H1 (cell line): ENCODE measurements at regions not wholly inside any gene's neighbourhood (a gene's known extent, or its start where the extent isn't known, plus 50 kb on each side); places are given as distances from the start of the nearest gene placed in this dataset.

ENCODE experiments used
- CTCF ChIA-PET: fragments of 300-600 bp; sonication (Branson Sonifier 250); formaldehyde crosslinking; loops from one replicate; lab custom pipeline; 2021; ENCODE audit not compliant: partially characterized antibody; lab: Charles Lee
- POLR2A ChIA-PET: fragments of 300-600 bp; sonication (Branson Sonifier 250); formaldehyde crosslinking; loops from one replicate; lab custom pipeline; 2021; ENCODE audit warnings: inconsistent platforms; ENCODE audit not compliant: partially characterized antibody; lab: Charles Lee
- DNase-seq, 2 experiments: peaks; one replicate each; pipeline versions ENCODE4 v3.0.0 to v3.0.0-alpha.2; 2010 to 2022; ENCODE audit warnings: low spot score in 2 of 2, low read depth in 1 of 2, mixed read lengths in 1 of 2
- FAIRE-seq: peaks from 2 replicates; lab custom pipeline; 2011; peaks lifted over from hg19 to GRCh38; lab: Jason Lieb, UNC
- H2AFZ ChIP-seq: 2 replicates; pipeline ENCODE4 v1.8.1; 2012; ENCODE audit warnings: low read length, inconsistent platforms
- H2AK5ac ChIP-seq: 2 replicates; pipeline ENCODE4 v1.6.1; 2013; ENCODE audit warnings: low read depth, low read length
- H2BK120ac ChIP-seq: replicated peaks from 2 replicates; pipeline ENCODE3; 2013; ENCODE audit warnings: low read depth, low read length, inconsistent platforms
- H2BK12ac ChIP-seq: 2 replicates; pipeline ENCODE4 v1.6.1; 2013; ENCODE audit warnings: low read depth, low read length
- H2BK15ac ChIP-seq: 2 replicates; pipeline ENCODE4 v1.6.1; 2013; ENCODE audit warnings: low read length
- H2BK20ac ChIP-seq: 2 replicates; pipeline ENCODE4 v1.6.1; 2013; ENCODE audit warnings: low read length
- H2BK5ac ChIP-seq: 2 replicates; pipeline ENCODE4 v1.6.1; 2013; ENCODE audit warnings: low read depth, low read length
- H3K14ac ChIP-seq: 2 replicates; pipeline ENCODE4 v1.6.1; 2013; ENCODE audit warnings: inconsistent platforms; ENCODE audit not compliant: insufficient read length
- H3K18ac ChIP-seq: 2 replicates; pipeline ENCODE4 v1.6.1; 2013; ENCODE audit warnings: low read length; ENCODE audit errors: extremely low read depth
- H3K23ac ChIP-seq: 2 replicates; pipeline ENCODE4 v1.6.1; 2013; ENCODE audit warnings: inconsistent platforms; ENCODE audit not compliant: insufficient read length
- H3K23me2 ChIP-seq: 2 replicates; pipeline ENCODE4 v1.6.1; 2013; ENCODE audit warnings: low read depth, low read length
- H3K27ac ChIP-seq: 2 replicates; pipeline ENCODE4 v1.6.1; 2011; ENCODE audit warnings: low read depth, low read length, inconsistent platforms
- H3K27me3 ChIP-seq, 4 experiments: replicated peaks in 1 of 4; 1 replicate in 1 of 4; 2 replicates in 3 of 4; pipeline versions ENCODE4 v1.6.1 to v1.8.1; 2011 to 2013; ENCODE audit warnings: low read length in 3 of 4, mild to moderate bottlenecking in 3 of 4, inconsistent platforms in 2 of 4, mixed read lengths in 2 of 4, moderate library complexity in 1 of 4; ENCODE audit not compliant: control insufficient read depth in 3 of 4, insufficient read depth in 3 of 4; ENCODE audit errors: extremely low read depth in 1 of 4
- H3K36me3 ChIP-seq, 4 experiments: 2 replicates each; pipeline versions ENCODE4 v1.6.1 to v1.8.1; 2011 to 2013; ENCODE audit warnings: mild to moderate bottlenecking in 4 of 4, low read length in 3 of 4, moderate library complexity in 2 of 4, control low read depth in 1 of 4, inconsistent platforms in 1 of 4; ENCODE audit not compliant: insufficient read depth in 4 of 4, control insufficient read depth in 2 of 4
- H3K4ac ChIP-seq: replicated peaks from 2 replicates; pipeline ENCODE3; 2013; ENCODE audit warnings: low read length, low read depth, mixed read lengths, inconsistent platforms; ENCODE audit not compliant: insufficient read length
- H3K4me1 ChIP-seq, 4 experiments: replicated peaks in 1 of 4; 1 replicate in 1 of 4; 2 replicates in 3 of 4; pipeline versions ENCODE4 v1.6.1 to v1.8.1; 2011 to 2013; ENCODE audit warnings: low read length in 3 of 4, inconsistent platforms in 2 of 4, mixed read lengths in 1 of 4; ENCODE audit not compliant: insufficient read depth in 4 of 4, control insufficient read depth in 3 of 4
- H3K4me2 ChIP-seq, 2 experiments: 2 replicates each; pipeline versions ENCODE4 v1.6.1 to v1.8.1; 2011 to 2013; ENCODE audit warnings: low read depth in 2 of 2, low read length in 2 of 2, control low read depth in 1 of 2, inconsistent platforms in 1 of 2, mild to moderate bottlenecking in 1 of 2; ENCODE audit not compliant: insufficient read depth in 1 of 2
- H3K4me3 ChIP-seq, 4 experiments: fragments of 200-600, 300-600 bp in 1 of 4; sonication (generic), shearing (Covaris generic), sonication (Bioruptor Twin) in 1 of 4; 2 replicates each; pipeline versions ENCODE4 v1.5.1 to v1.8.1; 2011 to 2016; ENCODE audit warnings: low read length in 4 of 4, low read depth in 3 of 4, control low read depth in 2 of 4, inconsistent platforms in 2 of 4, mild to moderate bottlenecking in 2 of 4, mixed read lengths in 1 of 4, moderate library complexity in 1 of 4; ENCODE audit not compliant: insufficient read depth in 2 of 4; ENCODE audit errors: extremely low read depth in 1 of 4
- H3K56ac ChIP-seq: replicated peaks from 2 replicates; pipeline ENCODE3; 2013; ENCODE audit warnings: low read depth, mild to moderate bottlenecking, mixed read lengths, low read length, inconsistent platforms; ENCODE audit not compliant: insufficient read length
- H3K79me1 ChIP-seq: 2 replicates; pipeline ENCODE4 v1.6.1; 2013; ENCODE audit warnings: low read depth, low read length, control low read depth
- H3K79me2 ChIP-seq, 2 experiments: 2 replicates each; pipeline versions ENCODE4 v1.6.1 to v1.8.1; 2012 to 2013; ENCODE audit warnings: low read length in 2 of 2, mild to moderate bottlenecking in 2 of 2, inconsistent platforms in 1 of 2; ENCODE audit not compliant: insufficient read depth in 2 of 2, control insufficient read depth in 1 of 2
- H3K9ac ChIP-seq, 4 experiments: replicated peaks in 1 of 4; 1 replicate in 1 of 4; 2 replicates in 3 of 4; pipeline versions ENCODE4 v1.6.1 to v1.8.1; 2011 to 2013; ENCODE audit warnings: low read depth in 3 of 4, low read length in 3 of 4, control low read depth in 2 of 4, mild to moderate bottlenecking in 2 of 4, moderate library complexity in 2 of 4, inconsistent platforms in 1 of 4; ENCODE audit errors: extremely low read depth in 1 of 4
- H3K9me3 ChIP-seq, 2 experiments: 2 replicates each; pipeline versions ENCODE4 v1.6.1 to v1.8.1; 2012 to 2013; ENCODE audit warnings: mild to moderate bottlenecking in 2 of 2, moderate library complexity in 2 of 2, control low read depth in 1 of 2, inconsistent platforms in 1 of 2, low read depth in 1 of 2, low read length in 1 of 2, mixed read lengths in 1 of 2; ENCODE audit not compliant: insufficient read depth in 2 of 2
- H4K20me1 ChIP-seq, 2 experiments: replicated peaks in 1 of 2; 2 replicates each; pipeline versions ENCODE3 to v1.8.1; 2011 to 2013; ENCODE audit warnings: inconsistent platforms in 2 of 2, low read length in 2 of 2, mild to moderate bottlenecking in 1 of 2; ENCODE audit not compliant: insufficient read depth in 2 of 2, control insufficient read depth in 1 of 2
- H4K5ac ChIP-seq: 2 replicates; pipeline ENCODE4 v1.6.1; 2013; ENCODE audit warnings: low read length, low read depth, mixed read lengths, inconsistent platforms; ENCODE audit not compliant: insufficient read length
- H4K8ac ChIP-seq: 2 replicates; pipeline ENCODE4 v1.8.0; 2013; ENCODE audit warnings: mild to moderate bottlenecking, moderate library complexity, low read length, inconsistent platforms; ENCODE audit not compliant: insufficient read depth; ENCODE audit errors: extremely low read depth
- H4K91ac ChIP-seq: replicated peaks from 2 replicates; pipeline ENCODE3; 2013; ENCODE audit warnings: low read length, mixed read lengths, inconsistent platforms; ENCODE audit not compliant: insufficient read length
- CBX5 ChIP-seq: fragments of 300-800, 300-1000 bp; sonication (generic); IDR thresholded peaks from 2 replicates; pipeline ENCODE4 v1.7.1; 2016; ENCODE audit warnings: antibody characterized with exemption, low read length, low read depth
- CBX8 ChIP-seq: fragments of 300-800, 300-1000 bp; sonication (generic); IDR thresholded peaks from 2 replicates; pipeline ENCODE4 v1.7.1; 2016; ENCODE audit warnings: low read depth, low read length, borderline replicate concordance
- CTBP2 ChIP-seq: IDR thresholded peaks from 2 replicates; pipeline ENCODE4 v1.7.0; 2011; ENCODE audit warnings: borderline replicate concordance, mild to moderate bottlenecking, moderate library complexity, mixed read lengths, low read length; ENCODE audit not compliant: insufficient read depth, insufficient read length
- EGR1 ChIP-seq: IDR thresholded peaks from 2 replicates; pipeline ENCODE4 v1.6.1; 2011; ENCODE audit warnings: low read depth, low read length, borderline replicate concordance
- GABPA ChIP-seq: IDR thresholded peaks from 2 replicates; pipeline ENCODE4 v1.6.1; 2011; ENCODE audit warnings: mild to moderate bottlenecking, low read length, moderate library complexity, borderline replicate concordance; ENCODE audit not compliant: insufficient read depth
- GTF2F1 ChIP-seq: IDR thresholded peaks from 2 replicates; pipeline ENCODE4 v1.6.1; 2012; ENCODE audit warnings: low read depth, low read length, improper control_type of control experiment, borderline replicate concordance
- HDAC2 ChIP-seq, 2 experiments: fragments of 300-600 bp in 1 of 2; sonication (generic) in 1 of 2; IDR thresholded peaks; 2 replicates each; pipeline ENCODE4 v1.6.1; 2011 to 2012; ENCODE audit warnings: low read depth in 2 of 2, low read length in 2 of 2, mild to moderate bottlenecking in 2 of 2, moderate library complexity in 2 of 2, borderline replicate concordance in 1 of 2, inconsistent platforms in 1 of 2
- JUND ChIP-seq: IDR thresholded peaks from 2 replicates; pipeline ENCODE4 v1.6.1; 2011; ENCODE audit warnings: mild to moderate bottlenecking, improper control_type of control experiment, low read length
- KDM1A ChIP-seq: fragments of 200-600, 300-600 bp; sonication (generic); IDR thresholded peaks from 2 replicates; pipeline ENCODE4 v1.7.1; 2016; ENCODE audit warnings: mild to moderate bottlenecking, low read length, borderline replicate concordance
- POLR2AphosphoS5 ChIP-seq: IDR thresholded peaks from 2 replicates; pipeline ENCODE4 v1.6.1; 2011; ENCODE audit warnings: low read depth, low read length
- RFX5 ChIP-seq: IDR thresholded peaks from 2 replicates; pipeline ENCODE4 v1.6.1; 2011; ENCODE audit warnings: low read depth, low read length, improper control_type of control experiment, borderline replicate concordance
- RNF2 ChIP-seq: fragments of 200-900, 300-1000 bp; sonication (generic); IDR thresholded peaks from 2 replicates; pipeline ENCODE4 v1.7.1; 2016; ENCODE audit warnings: borderline replicate concordance, low read depth, mild to moderate bottlenecking, antibody characterized with exemption, low read length; ENCODE audit not compliant: poor library complexity, severe bottlenecking; ENCODE audit errors: missing control alignments
- SUZ12 ChIP-seq: fragments of 200-600 bp; sonication (generic); IDR thresholded peaks from 2 replicates; pipeline ENCODE4 v1.6.1; 2012; ENCODE audit warnings: mild to moderate bottlenecking, inconsistent platforms, low read length, moderate library complexity, mixed read lengths
- TAF7 ChIP-seq: optimal IDR thresholded peaks from 2 replicates; pipeline ENCODE3; 2011; ENCODE audit warnings: low read depth, mild to moderate bottlenecking, inconsistent platforms, low read length, moderate library complexity, borderline replicate concordance
- WGBS, 2 experiments: shearing (Covaris generic) in 1 of 2; methylation state at CpG; one replicate each; pipeline versions ENCODE4 v1.1.6 to v1.1.7; 2013 to 2015; ENCODE audit warnings: low lambda C conversion rate in 2 of 2, mixed read lengths in 2 of 2, inconsistent platforms in 1 of 2, low coverage in 1 of 2, missing lambda C conversion rate in 1 of 2; ENCODE audit not compliant: insufficient replicate concordance in 2 of 2, insufficient coverage in 1 of 2, insufficient read length in 1 of 2; ENCODE audit errors: extremely low coverage in 1 of 2, missing lambda C conversion rate in 1 of 2; 5-methylcytosine and 5-hydroxymethylcytosine counted together

- Histone ChIP-seq H3K4ac (no peak overlapping the region), H3K23me2 (no peaks in the 10 kb centered on the region), H2BK120ac (no peak overlapping the region), H3K9me3 (no peaks in the 10 kb centered on the region), H3K4me1 (no peaks in the 10 kb centered on the region), H4K20me1 (no peaks in the 10 kb centered on the region), H2BK5ac (no peak overlapping the region), H4K5ac (no peak overlapping the region), H3K4me3 (no peak overlapping the region), H3K4me2 (no peak overlapping the region), H2AFZ (no peak overlapping the region), H4K91ac (no peak overlapping the region), H3K79me2 (no peaks in the 10 kb centered on the region), H2AK5ac (no peak overlapping the region), H4K8ac (no peak overlapping the region), H3K56ac (no peak overlapping the region), H3K79me1 (no peaks in the 10 kb centered on the region), H2BK12ac (no peak overlapping the region), H3K18ac (no peak overlapping the region), H3K14ac (no peak overlapping the region), H3K23ac (no peak overlapping the region), H3K27ac (no peak overlapping the region), H3K9ac (no peak overlapping the region), H2BK20ac (no peak overlapping the region), H2BK15ac (no peak overlapping the region), H3K27me3 (no peaks in the 10 kb centered on the region), H3K36me3 (no peaks in the 10 kb centered on the region)
- POLR2A ChIA-PET = no interaction called here
- DNase-seq (no peak), FAIRE-seq (no peak)
- 95% methylated on average over 3 of the region's 3 CpGs; no CpG with 5 or more reads in 1 of the 2 experiments for WGBS, 2 experiments
- no peak for TF ChIP-seq KDM1A
- TF ChIP-seq SUZ12 = no peak
- no peak for TF ChIP-seq POLR2AphosphoS5
- no peak for TF ChIP-seq GTF2F1
- no peak for TF ChIP-seq EGR1
- no peak for TF ChIP-seq JUND
- TF ChIP-seq CBX5 = no peak
- TF ChIP-seq CBX8 = no peak
- TF ChIP-seq CTBP2 = no peak
- no peak for TF ChIP-seq RNF2
- no peak for TF ChIP-seq HDAC2 (IDR thresholded peaks at IDR 0.05; ENCODE audit: borderline replicate concordance in 1 of 2, low read depth in 2 of 2, low read length in 2 of 2)
- no peak for TF ChIP-seq RFX5
- no peak for TF ChIP-seq GABPA
- TF ChIP-seq TAF7 = no peak
- CTCF ChIA-PET = interaction anchor here (1.0 kb wide), 1 partner anchor 20 kb away, joined by 3 read pairs; no protein-coding TSS in a partner anchor
Observed at GRCh38 chr2:228493852-228494251, 312.4 kb upstream of the SPHKAP start.
